Mammary epithelial cell (primary cell): ENCODE measurements at regions not wholly inside any gene's neighbourhood (a gene's known extent, or its start where the extent isn't known, plus 50 kb on each side); places are given as distances from the start of the nearest gene placed in this dataset.

ENCODE experiments used
- EZH2 ChIP-seq: IDR thresholded peaks from 2 replicates; pipeline ENCODE4 v1.6.1; 2012; ENCODE audit warnings: low read length, inconsistent platforms, borderline replicate concordance
- TF ChIP-seq, protein P1 (sequence below), 2 donors: IDR thresholded peaks in 1 of 2; conservative IDR thresholded peaks in 1 of 2; 2 replicates each; pipeline ENCODE4 v1.5.1; 2011 to 2012; ENCODE audit warnings: inconsistent platforms in 2 of 2, low read length in 2 of 2, mild to moderate bottlenecking in 2 of 2, control low read depth in 1 of 2, low read depth in 1 of 2; ENCODE audit not compliant: insufficient read depth in 1 of 2; ENCODE audit errors: extremely low read depth in 1 of 2

- TF ChIP-seq, protein P1, sequence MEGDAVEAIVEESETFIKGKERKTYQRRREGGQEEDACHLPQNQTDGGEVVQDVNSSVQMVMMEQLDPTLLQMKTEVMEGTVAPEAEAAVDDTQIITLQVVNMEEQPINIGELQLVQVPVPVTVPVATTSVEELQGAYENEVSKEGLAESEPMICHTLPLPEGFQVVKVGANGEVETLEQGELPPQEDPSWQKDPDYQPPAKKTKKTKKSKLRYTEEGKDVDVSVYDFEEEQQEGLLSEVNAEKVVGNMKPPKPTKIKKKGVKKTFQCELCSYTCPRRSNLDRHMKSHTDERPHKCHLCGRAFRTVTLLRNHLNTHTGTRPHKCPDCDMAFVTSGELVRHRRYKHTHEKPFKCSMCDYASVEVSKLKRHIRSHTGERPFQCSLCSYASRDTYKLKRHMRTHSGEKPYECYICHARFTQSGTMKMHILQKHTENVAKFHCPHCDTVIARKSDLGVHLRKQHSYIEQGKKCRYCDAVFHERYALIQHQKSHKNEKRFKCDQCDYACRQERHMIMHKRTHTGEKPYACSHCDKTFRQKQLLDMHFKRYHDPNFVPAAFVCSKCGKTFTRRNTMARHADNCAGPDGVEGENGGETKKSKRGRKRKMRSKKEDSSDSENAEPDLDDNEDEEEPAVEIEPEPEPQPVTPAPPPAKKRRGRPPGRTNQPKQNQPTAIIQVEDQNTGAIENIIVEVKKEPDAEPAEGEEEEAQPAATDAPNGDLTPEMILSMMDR (conservative IDR thresholded peaks at IDR 0.05 in 1 of 2, IDR thresholded peaks at IDR 0.05 in 1 of 2; ENCODE audit: extremely low read depth in 1 of 2, insufficient read depth in 1 of 2, low read depth in 1 of 2, low read length in 2 of 2): no peak
- TF ChIP-seq EZH2: no peak
Measured at GRCh38 chrX:68919707-68920106, 90.9 kb downstream of the EFNB1 start.
